SU-DHL-6 (cell line): ENCODE measurements at regions not wholly inside any gene's neighbourhood (a gene's known extent, or its start where the extent isn't known, plus 50 kb on each side); places are given as distances from the start of the nearest gene placed in this dataset.
A peak's percentile ranks its signal among the peaks of the same experiment; 100 is the strongest.

ENCODE experiments used
- H2AFZ ChIP-seq: fragments of 200-600 bp; sonication (generic); 2 replicates; pipeline ENCODE4 v1.6.1; 2014; ENCODE audit warnings: low read depth, mild to moderate bottlenecking, moderate library complexity, mixed read lengths, antibody characterized with exemption, low read length; ENCODE audit not compliant: severe bottlenecking
- H3F3A ChIP-seq: fragments of 200-600 bp; shearing (Covaris generic); 2 replicates; pipeline ENCODE4 v1.6.0; 2016; ENCODE audit warnings: antibody characterized with exemption, mild to moderate bottlenecking; ENCODE audit not compliant: insufficient read depth
- H3K27ac ChIP-seq: fragments of 200-600 bp; sonication (generic); 2 replicates; pipeline ENCODE4 v1.5.1; 2016; ENCODE audit warnings: low read depth, mild to moderate bottlenecking, low read length, moderate library complexity, mixed read lengths
- H3K27me3 ChIP-seq: fragments of 200-600 bp; sonication (generic), shearing (Covaris generic); 2 replicates; pipeline ENCODE4 v1.6.0; 2014; ENCODE audit warnings: mild to moderate bottlenecking, low read length
- H3K36me3 ChIP-seq: fragments of 200-600 bp; sonication (generic); 2 replicates; pipeline ENCODE4 v1.6.1; 2014; ENCODE audit warnings: mild to moderate bottlenecking, low read length, mixed read lengths
- H3K4me2 ChIP-seq: fragments of 300-600, 200-600 bp; shearing (Covaris generic), sonication (generic); 2 replicates; pipeline ENCODE4 v1.6.0; 2014; ENCODE audit warnings: low read length, low read depth, mild to moderate bottlenecking; ENCODE audit not compliant: poor library complexity, severe bottlenecking
- H3K4me3 ChIP-seq: fragments of 200-600 bp; sonication (generic); 2 replicates; pipeline ENCODE4 v1.5.1; 2014; ENCODE audit warnings: antibody characterized with exemption, low read length, mild to moderate bottlenecking, mixed read lengths; ENCODE audit not compliant: insufficient read depth, poor library complexity, severe bottlenecking
- H3K79me2 ChIP-seq: fragments of 200-600 bp; sonication (generic); 2 replicates; pipeline ENCODE4 v1.6.1; 2014; ENCODE audit warnings: mild to moderate bottlenecking, low read length, moderate library complexity; ENCODE audit not compliant: insufficient read depth
- H3K9ac ChIP-seq: fragments of 200-600 bp; sonication (generic); 2 replicates; pipeline ENCODE4 v1.7.0; 2014; ENCODE audit warnings: mild to moderate bottlenecking, low read length
- H3K9me2 ChIP-seq: fragments of 200-600 bp; sonication (generic); replicated peaks from 2 replicates; pipeline ENCODE4 v1.6.1; 2014; ENCODE audit warnings: low read length; ENCODE audit not compliant: insufficient read depth
- H3K9me3 ChIP-seq: fragments of 200-600 bp; sonication (generic); 2 replicates; pipeline ENCODE4 v1.6.1; 2014; ENCODE audit warnings: low read length, mixed read lengths; ENCODE audit not compliant: insufficient read depth
- H4K20me1 ChIP-seq: fragments of 200-600 bp; sonication (generic); 2 replicates; pipeline ENCODE4 v1.6.1; 2014; ENCODE audit warnings: low read depth, mild to moderate bottlenecking, antibody characterized with exemption, low read length, moderate library complexity, mixed read lengths
- EZH2phosphoT487 ChIP-seq: fragments of 200-600 bp; sonication (generic), shearing (Covaris generic); conservative IDR thresholded peaks from 2 replicates; pipeline ENCODE4 v1.6.1; 2018; ENCODE audit warnings: mild to moderate bottlenecking, antibody characterized with exemption, low read length, moderate library complexity, mixed read lengths
- TF ChIP-seq, protein P1 (sequence below): fragments of 200-600 bp; sonication (generic); IDR thresholded peaks from one replicate; pipeline ENCODE4 v1.5.1; 2017; ENCODE audit warnings: antibody characterized with exemption, mild to moderate bottlenecking, low read length, moderate library complexity; ENCODE audit not compliant: insufficient read depth, poor library complexity, severe bottlenecking

DNA sequence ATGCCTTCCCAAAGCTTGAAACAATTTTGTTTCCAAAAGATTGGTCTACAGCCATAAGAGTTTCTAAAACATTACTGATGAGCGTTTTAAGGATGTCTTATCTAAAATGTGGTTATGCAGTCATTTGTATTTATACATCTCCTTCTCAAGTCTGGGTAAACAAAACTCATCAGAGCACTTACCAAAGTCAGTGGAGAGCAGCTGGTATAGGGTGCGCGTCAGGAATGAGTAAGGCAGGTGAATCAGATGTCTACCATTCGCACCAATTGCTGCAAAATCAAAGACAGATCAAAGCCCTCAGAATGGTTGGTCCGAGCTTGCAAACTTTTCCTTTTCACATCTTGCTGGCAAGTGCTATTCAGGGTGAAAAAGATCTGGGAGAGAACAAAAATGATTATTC is 65.6 kb upstream of the FAM171A1 start:
- Histone ChIP-seq H3K4me2 (no peak overlapping the region), H3F3A (no peaks in the 10 kb centered on the region), H3K36me3 (no peaks in the 10 kb centered on the region), H2AFZ (no peak overlapping the region), H3K9me2 (no peaks in the 10 kb centered on the region), H3K9me3 (no peaks in the 10 kb centered on the region), H3K27me3 (no peaks in the 10 kb centered on the region), H4K20me1 (no peaks in the 10 kb centered on the region), H3K79me2 (no peaks in the 10 kb centered on the region), H3K4me3 (no peak overlapping the region), H3K9ac (no peak overlapping the region), H3K27ac (no peak overlapping the region)
- TF ChIP-seq EZH2phosphoT487, result no peak
- TF ChIP-seq, protein P1, sequence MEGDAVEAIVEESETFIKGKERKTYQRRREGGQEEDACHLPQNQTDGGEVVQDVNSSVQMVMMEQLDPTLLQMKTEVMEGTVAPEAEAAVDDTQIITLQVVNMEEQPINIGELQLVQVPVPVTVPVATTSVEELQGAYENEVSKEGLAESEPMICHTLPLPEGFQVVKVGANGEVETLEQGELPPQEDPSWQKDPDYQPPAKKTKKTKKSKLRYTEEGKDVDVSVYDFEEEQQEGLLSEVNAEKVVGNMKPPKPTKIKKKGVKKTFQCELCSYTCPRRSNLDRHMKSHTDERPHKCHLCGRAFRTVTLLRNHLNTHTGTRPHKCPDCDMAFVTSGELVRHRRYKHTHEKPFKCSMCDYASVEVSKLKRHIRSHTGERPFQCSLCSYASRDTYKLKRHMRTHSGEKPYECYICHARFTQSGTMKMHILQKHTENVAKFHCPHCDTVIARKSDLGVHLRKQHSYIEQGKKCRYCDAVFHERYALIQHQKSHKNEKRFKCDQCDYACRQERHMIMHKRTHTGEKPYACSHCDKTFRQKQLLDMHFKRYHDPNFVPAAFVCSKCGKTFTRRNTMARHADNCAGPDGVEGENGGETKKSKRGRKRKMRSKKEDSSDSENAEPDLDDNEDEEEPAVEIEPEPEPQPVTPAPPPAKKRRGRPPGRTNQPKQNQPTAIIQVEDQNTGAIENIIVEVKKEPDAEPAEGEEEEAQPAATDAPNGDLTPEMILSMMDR, result no peak

DNA sequence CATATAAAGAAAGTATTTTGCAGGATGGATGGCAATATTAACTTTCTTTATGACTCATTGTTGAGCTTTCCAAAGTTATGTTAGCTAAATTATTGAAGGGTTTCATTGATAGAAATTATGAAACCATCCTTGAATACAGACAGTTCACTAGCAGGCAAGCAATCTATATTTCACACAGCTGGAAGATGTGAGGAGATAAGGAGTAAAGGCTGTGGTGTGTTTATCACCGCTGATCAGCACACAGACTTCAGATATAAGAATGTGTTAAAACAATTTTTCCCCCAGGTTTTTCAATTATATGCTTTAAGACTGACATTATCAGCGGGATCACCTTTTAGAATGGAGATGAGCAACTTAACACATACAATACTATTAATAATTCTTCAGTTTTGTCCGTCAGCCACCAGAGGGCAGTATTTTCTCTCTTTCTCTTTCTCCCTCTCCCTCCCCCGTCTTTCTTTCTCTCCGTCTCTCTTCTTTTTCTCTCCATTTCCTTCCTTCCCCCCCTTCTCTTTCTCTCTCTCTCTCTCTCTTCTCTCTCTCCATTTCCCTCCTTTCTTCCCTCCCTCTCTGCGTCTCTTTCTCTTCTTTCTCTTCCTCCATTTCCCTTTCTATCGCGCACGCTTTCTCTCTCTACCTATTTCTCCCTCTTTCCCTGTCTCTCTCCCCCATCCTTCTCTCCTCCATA is 62.9 kb upstream of the FAM171A1 start:
- Histone ChIP-seq H3K4me2 (no peak overlapping the region), H3K9me3 (no peaks in the 10 kb centered on the region), H3K9ac (no peak overlapping the region), H3K9me2 (no peaks in the 10 kb centered on the region), H4K20me1 (no peaks in the 10 kb centered on the region), H3K36me3 (no peaks in the 10 kb centered on the region), H2AFZ (no peak overlapping the region), H3K27me3 (no peaks in the 10 kb centered on the region), H3K4me3 (no peak overlapping the region), H3K27ac (no peak overlapping the region), H3F3A (no peaks in the 10 kb centered on the region), H3K79me2 (no peaks in the 10 kb centered on the region)
- TF ChIP-seq, protein P1, result peak; percentile 43
- TF ChIP-seq EZH2phosphoT487, result no peak

DNA sequence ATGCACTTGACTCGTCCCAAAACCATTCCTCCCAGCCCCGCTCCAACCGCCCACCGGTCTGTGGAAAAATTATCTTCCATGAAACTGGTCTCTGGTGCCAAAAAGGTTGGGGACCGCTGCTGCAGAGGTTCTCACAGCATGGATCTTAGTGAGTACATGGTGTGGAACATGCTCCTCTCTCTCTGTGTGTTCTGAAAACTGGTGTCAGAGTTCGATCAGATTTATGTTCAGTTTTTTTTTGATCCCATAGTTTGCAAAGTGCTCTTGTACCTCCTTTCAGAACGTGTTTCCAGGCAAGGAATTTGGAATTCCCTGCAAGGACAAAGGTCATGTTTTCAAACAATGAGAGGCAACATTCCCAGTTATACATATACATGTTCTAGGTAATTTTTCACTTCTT is 61.2 kb upstream of the FAM171A1 start:
- Histone ChIP-seq H2AFZ (no peak overlapping the region), H4K20me1 (no peaks in the 10 kb centered on the region), H3K9me3 (no peaks in the 10 kb centered on the region), H3K36me3 (no peaks in the 10 kb centered on the region), H3K4me2 (no peak overlapping the region), H3K27ac (no peak overlapping the region), H3K9me2 (no peaks in the 10 kb centered on the region), H3K79me2 (no peaks in the 10 kb centered on the region), H3F3A (no peaks in the 10 kb centered on the region), H3K27me3 (no peaks in the 10 kb centered on the region), H3K4me3 (no peak overlapping the region), H3K9ac (no peak overlapping the region)
- TF ChIP-seq, protein P1, result no peak
- TF ChIP-seq EZH2phosphoT487, result no peak
